ENCODE measurements at regions not wholly inside any gene's neighbourhood (a gene's known extent, or its start where the extent isn't known, plus 50 kb on each side); places are given as distances from the start of the nearest gene placed in this dataset.

- 82% methylated on average over 3 of the region's 3 CpGs for WGBS
- no peaks in the 10 kb centered on the region for H3K27me3 ChIP-seq
- DNase-seq (ENCODE audit: extremely low spot score): no peak
- H3K9me3 ChIP-seq: no peaks in the 10 kb centered on the region
- TF ChIP-seq CTCF (IDR thresholded peaks at IDR 0.05) (no peak), EP300 (IDR thresholded peaks at IDR 0.05) (no peak), POLR2A (IDR thresholded peaks at IDR 0.05; ENCODE audit: low read depth) (no peak), POLR2AphosphoS5 (IDR thresholded peaks at IDR 0.05) (no peak)
- no peaks in the 10 kb centered on the region for H3K4me1 ChIP-seq
- no peaks in the 10 kb centered on the region for H3K36me3 ChIP-seq
- intact Hi-C loops (cut with DNase I): no loop called here
- H3K27ac ChIP-seq (replicated peaks in 1 of 4): no peak overlapping the region
- H3K4me3 ChIP-seq: no peak overlapping the region
These were observed 812.0 kb upstream of the ZNF608 start for GRCh38 chr5:125558466-125558865.

- H3K9me3 ChIP-seq: no peaks in the 10 kb centered on the region
- no peak overlapping the region for H3K4me3 ChIP-seq
- TF ChIP-seq POLR2A (IDR thresholded peaks at IDR 0.05; ENCODE audit: low read depth) (no peak), POLR2AphosphoS5 (IDR thresholded peaks at IDR 0.05) (no peak), EP300 (IDR thresholded peaks at IDR 0.05) (no peak), CTCF (IDR thresholded peaks at IDR 0.05) (no peak)
- H3K27ac ChIP-seq (replicated peaks in 1 of 4): no peak overlapping the region
- H3K27me3 ChIP-seq: no peaks in the 10 kb centered on the region
- WGBS: 38% methylated on average over 2 of the region's 2 CpGs
- no peak for DNase-seq (ENCODE audit: extremely low spot score)
- no peaks in the 10 kb centered on the region for H3K4me1 ChIP-seq
- H3K36me3 ChIP-seq: no peaks in the 10 kb centered on the region
- intact Hi-C loops (cut with DNase I): no loop called here
These were observed 812.9 kb upstream of the ZNF608 start for GRCh38 chr5:125559296-125559695.

- no peak overlapping the region for H3K27ac ChIP-seq (replicated peaks in 1 of 4)
- 86% methylated on average over 4 of the region's 4 CpGs for WGBS
- TF ChIP-seq EP300 (IDR thresholded peaks at IDR 0.05) (no peak), POLR2A (IDR thresholded peaks at IDR 0.05; ENCODE audit: low read depth) (no peak), CTCF (IDR thresholded peaks at IDR 0.05) (no peak), POLR2AphosphoS5 (IDR thresholded peaks at IDR 0.05) (no peak)
These were observed 814.2 kb upstream of the ZNF608 start for GRCh38 chr5:125560476-125561225.

GRCh38 chr5:125564317-125564975 lies 818.0 kb upstream of the ZNF608 start:
- TF ChIP-seq CTCF (IDR thresholded peaks at IDR 0.05): no peak
- no peak for TF ChIP-seq POLR2AphosphoS5 (IDR thresholded peaks at IDR 0.05)
- TF ChIP-seq EP300 (IDR thresholded peaks at IDR 0.05): no peak
- TF ChIP-seq POLR2A (IDR thresholded peaks at IDR 0.05; ENCODE audit: low read depth): no peak
- Histone ChIP-seq H3K4me3 (no peak overlapping the region), H3K27me3 (no peaks in the 10 kb centered on the region), H3K27ac (replicated peaks in 1 of 4) (no peak overlapping the region), H3K36me3 (no peaks in the 10 kb centered on the region), H3K9me3 (peaks cover 0 to 4% (median 0%) of the 10 kb centered on the region in 4 donors), H3K4me1 (no peaks in the 10 kb centered on the region)
- no peak for DNase-seq (ENCODE audit: extremely low spot score)
- WGBS: 91% methylated on average over 5 of the region's 5 CpGs
- intact Hi-C loops (cut with DNase I): no loop called here

More at GRCh38 chr5:125560476-125561225, 814.2 kb upstream of the ZNF608 start:
- Histone ChIP-seq H3K27me3 (no peaks in the 10 kb centered on the region), H3K36me3 (no peaks in the 10 kb centered on the region), H3K9me3 (no peaks in the 10 kb centered on the region), H3K4me1 (no peaks in the 10 kb centered on the region), H3K4me3 (no peak overlapping the region)
- DNase-seq (ENCODE audit: extremely low spot score): no peak
- intact Hi-C loops (cut with DNase I): no loop called here

All from esophagus muscularis mucosa (tissue), 4 donors.